ENCODE measurements at regions not wholly inside any gene's neighbourhood (a gene's known extent, or its start where the extent isn't known, plus 50 kb on each side); places are given as distances from the start of the nearest gene placed in this dataset.

DNA sequence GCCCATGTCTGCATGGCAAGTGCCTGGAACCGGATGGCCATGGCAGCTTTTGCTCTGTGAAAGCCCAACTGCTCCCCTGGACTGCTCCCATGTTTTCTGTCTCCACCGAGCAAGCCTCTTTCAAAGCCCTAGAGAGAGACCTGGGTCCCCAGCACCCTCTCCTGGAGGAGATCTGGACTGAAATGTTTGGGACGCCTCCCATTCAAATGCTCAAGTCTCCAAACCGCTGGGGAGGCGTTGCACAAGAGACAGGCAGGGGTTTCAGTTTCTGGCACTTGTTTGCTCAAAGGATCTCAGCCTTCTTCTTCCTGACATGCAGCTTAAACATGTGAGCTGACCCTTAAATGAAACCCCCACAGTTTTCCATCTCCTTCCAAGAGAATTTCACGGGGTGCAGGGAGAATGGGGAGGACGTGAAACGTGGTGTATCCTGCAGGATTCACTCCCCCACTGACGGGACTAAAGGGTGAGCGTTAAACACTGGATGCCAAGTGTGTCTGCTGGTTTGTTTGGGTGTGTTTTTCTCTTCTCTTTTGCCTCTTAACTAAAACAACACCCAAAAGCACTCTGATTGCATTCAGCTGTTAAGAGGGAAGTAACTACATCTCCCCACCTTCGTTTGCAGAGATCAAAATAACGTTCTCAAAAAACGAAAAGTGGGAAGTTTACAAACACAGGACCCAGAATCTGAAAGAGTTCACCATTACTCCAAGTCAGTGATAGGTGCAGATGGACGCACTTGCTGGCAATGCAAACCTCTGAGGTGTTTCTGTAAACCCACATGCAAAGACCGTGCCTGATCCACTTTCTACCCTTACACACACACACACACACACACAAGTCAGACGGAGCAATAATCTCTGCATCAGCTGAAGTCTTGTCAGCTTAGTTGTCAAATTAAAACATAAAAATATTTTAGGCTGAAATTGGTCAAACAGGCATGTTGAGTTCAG, 256.9 kb downstream of the C16orf95 start:
- DNase-seq: no peak

DNA sequence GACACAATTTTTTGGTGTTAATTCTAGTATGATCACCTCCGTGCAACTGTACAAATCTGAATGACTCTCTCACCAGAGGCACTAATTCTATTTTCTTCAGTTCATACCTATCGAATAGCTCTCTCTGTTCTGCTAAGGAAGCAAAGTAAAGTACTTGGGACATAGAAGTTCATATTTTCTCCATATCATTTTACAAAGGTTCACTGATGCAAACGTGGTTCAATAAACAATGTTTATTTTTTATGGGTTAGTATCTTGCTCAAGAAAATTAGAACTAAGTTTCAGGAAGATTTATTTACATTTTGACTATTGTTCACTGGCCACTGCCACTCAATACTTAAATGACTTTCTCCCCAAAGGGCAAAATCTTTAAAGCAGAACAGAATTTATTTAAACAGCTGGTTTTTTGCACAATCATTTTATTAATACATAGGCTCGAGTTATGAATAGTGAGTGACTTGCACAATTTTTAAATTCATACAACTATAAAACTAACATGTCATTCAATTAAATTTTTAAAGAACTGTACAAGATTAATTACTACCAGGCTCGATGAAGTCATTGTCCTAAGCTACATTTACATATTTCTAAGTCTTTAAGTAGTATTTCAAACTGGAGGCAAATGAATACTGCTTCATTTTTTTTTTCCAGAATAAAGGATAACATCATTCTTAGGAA, 255.8 kb downstream of the C16orf95 start:
- no peak for DNase-seq

DNA sequence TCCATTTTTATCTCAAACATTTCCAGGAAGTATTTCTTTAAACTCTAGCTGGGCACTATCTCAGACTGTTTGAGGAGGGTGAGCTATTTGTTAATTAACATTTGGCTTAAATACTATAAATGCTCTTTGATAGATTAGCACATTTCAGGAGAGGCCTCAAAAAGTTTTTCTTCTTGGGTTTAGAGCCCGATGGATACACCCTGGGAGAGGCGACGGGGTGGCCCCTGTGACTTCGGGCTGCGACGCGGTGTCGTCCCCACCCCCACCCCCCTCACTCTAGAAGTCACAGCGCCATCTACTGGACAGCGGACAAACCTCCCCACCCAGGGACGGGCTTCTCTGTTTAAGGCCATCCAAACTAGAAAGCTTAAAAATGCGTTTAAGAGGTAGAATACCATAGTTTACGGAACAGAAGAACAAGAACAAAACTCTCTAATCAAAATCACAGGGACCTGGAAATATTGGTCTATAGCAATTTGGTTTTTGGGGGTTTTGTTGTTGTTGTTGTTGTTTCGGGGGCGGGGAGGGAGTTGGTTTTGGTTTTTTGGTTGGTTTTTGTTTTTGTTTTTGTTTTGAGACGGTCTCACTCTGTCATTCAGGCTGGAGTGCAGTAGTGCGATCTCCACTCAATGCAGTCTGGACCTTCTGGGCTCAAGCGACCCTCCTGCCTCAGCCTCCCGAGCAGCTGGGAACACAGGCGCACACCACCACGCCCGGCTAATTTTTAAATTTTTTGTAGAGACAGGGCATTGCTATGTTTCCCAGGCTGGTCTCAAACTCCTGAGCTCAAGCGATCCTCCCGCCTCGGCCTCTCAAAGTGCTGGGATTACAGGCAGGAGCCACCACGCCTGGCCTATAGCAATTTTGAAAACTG, 254.4 kb downstream of the C16orf95 start:
- peak in 1 of 2 experiments; percentile 64 for DNase-seq

DNA sequence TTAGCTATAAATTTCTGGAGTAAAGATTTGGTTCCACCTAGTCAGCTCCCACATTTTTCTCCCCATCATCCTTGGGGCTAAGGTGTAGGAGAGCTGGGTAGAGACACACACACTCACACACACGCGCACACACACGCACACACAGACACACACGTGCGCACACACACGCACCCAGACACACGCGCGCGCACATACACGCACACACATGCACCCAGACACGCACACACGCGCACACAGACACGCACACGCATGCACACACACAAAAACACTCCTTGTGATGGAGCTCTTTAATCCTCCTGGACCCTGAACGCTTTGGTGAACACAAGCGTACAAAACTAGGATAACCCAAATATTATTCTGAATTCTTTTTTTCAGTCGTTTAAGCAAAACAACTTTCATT, 253.6 kb downstream of the C16orf95 start:
- DNase-seq: no peak

DNA sequence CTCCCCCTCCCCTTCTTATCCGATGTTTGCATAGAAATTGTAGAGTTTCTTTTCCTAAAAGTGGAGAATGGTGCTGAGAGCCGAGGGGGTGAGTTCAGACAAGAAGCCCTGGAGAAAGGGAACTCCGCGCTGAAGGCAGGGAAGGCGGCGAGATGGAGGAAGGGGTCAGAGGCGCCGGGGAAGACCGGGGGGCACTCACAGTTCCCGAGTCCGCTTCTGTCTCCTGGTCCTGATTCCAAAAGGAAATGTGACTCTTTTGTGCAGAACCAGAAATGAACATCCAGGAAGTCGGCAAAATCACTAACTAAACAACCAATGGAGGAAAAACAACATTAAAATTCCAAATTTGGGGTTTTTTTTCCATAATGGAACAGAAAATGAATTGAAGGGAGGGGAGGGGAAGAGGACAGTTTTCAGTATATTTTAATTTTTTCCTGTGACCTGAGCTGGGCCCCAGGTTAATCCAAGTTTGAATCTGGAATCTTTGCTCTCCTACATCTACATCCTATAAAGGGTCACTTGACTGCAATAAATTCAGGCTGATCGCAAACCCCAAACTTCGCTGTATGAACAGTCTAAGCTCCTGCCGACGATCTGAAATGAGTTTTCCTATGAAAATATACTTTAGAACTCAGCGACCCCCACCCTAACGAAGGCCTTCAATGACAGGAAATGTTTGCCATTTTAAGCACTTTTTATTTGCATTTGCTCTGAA, 252.3 kb downstream of the C16orf95 start:
- no peak for DNase-seq

DNA sequence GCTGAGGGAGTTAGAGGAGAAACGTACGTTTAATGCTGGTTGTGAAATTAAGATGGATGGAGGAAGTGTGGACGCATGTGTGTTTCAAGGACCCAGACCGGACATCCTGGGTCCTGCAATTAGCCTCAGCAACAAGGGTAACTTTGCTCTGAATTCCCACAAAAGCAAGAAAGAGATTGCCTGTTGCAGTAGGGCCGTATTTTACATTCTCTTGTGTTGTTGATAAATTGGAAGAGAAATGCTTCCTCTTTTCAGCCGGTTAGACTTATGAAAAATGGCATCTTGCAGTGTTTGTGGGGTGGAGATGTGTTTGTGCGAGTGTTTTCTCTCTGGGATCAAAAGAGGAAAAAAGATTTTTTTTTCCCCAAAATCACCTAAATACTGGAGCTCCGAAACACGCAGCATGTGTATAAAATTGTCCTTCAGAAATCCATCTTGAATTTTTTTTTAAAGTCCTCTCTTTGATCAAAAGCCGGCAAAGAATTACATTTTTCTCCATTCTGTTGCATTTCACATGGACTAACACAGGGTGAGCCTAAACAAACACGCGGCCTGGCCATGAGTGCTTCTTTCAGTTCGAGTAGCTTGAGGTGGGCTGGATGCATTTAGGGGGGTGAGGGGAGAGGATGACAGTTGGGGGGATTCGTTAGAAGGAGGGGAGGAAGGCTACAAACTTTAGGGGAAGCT, 251.6 kb downstream of the C16orf95 start:
- no peak for DNase-seq

DNA sequence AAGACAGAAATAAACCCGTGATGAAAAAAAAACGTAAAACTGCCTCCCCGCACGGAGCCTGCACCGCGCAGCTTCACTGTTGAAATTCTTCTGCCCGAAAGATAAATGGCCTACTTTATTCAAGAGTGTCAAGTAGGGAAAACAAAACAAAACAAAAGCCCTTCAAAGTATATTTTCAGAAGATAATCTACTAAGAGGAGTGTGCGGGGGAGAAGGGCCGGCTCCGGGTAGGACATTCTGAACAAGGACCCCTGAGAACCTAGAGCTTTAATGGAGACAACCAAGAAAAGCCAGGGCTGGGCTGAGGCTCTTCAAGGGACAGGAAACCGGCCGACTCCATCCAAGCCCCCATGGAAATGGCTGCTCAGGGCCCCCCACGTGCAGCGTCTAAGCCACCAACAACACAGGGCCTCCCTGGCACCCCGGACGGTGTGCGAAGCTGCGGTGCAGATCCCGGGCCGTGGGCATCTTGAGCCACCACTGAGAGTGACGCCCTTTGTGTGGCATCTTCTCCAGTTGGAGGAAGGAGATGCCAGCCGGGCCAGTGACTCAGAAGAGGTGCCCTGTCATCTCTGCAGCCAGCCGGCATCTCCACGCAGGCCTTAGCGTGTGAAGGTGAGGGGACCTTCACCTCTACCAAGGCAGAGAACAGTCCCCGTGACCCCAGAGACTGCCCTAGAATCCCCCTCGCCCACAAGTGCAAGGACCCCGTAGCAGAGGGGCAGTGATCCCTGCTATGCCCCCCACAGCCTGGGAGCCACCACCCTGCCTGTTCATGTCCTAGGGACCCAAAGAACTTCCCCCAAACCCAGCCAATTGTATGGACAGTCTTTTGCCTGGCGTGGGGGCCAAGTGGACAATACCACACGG, 250.8 kb downstream of the C16orf95 start:
- DNase-seq: no peak

DNA sequence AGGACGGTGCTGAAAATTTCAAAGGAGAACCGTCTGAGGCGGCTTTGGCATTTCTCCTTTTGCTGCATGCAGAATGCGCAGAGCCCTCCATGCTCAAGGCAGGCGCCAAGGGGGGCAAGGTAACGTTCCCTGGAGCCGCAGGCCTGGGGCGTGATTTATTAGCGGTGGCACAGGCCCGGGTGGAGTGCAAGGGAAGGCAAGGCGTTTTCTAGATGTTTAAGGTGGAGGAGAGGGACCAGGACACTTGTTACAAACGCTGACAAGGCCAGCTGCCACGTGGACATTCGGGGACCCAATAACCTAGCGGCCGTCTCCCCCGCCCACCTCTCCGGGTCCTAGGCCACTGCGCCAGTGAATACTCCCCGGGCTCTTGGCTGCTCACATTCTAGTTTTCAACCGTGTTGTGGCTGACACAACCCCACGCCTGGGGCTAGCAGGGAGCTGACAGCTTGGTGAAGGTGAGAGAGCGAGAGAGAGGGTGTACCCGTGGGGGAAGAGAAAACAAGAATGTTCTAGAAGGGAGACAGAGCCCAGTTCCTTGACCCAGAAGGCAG, 250.1 kb downstream of the C16orf95 start:
- no peak for DNase-seq

DNA sequence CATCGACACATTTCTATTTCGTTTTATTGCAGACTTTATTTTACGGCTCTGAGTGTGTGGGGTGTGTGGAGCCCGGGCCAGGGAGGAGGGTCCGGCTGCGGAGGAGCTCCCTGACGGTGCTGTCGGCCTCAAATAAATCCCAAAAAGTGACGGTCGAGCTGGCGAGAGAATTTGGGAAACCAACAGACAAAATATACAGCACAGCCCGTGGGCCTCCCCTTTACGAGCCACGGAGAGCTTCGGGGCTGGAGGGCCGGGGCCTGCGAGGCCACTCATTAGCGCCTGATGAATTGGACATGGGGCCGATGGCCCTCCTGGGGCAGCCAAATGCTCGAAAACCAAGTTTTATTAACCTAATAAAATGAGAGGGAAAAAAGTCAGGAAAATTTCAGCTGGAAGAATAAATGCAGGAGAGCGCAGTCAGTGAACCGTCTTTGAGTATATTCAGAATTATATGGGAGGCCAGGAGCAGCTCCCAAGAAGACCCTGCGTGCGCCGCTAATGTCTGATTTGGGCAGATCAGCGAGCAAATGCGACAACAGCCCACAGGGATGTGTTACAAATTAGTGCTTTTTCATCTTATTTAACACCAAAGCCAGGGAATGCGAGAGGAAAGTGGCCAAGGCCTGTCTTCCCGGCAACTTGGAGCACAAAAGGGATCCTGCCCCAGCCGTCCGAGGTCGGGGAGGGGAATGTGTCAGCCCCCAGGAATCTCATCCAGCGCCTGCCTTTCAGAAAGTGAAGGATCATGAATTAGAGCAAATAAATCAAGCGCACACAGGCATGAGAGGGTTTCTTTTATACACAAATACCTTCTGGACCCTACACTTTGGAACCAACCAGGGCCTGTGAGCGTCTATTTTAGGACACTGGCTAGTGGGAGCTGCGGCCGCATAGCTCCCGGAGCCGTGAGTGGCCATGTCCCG, 249.1 kb downstream of the C16orf95 start:
- DNase-seq: no peak

DNA sequence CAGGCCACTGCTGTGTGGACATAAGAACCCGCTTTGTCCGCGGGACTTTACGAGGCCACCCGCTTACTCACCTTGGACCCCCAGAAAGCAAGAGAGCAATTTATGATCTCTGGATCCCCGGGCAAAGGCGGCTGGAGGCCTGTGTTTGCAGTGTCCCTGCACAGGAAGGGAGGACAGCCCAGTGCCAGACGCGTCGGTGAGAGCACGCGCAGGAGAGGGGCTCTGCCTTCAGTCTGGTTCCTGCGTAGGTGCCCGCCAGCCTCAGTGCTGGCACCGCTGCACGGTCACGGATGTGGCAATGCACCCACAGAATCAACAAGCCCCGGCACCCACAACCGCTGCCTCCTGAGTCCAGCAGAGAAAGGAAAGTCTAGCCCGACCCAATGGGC, 248.4 kb downstream of the C16orf95 start:
- no peak for DNase-seq

DNA sequence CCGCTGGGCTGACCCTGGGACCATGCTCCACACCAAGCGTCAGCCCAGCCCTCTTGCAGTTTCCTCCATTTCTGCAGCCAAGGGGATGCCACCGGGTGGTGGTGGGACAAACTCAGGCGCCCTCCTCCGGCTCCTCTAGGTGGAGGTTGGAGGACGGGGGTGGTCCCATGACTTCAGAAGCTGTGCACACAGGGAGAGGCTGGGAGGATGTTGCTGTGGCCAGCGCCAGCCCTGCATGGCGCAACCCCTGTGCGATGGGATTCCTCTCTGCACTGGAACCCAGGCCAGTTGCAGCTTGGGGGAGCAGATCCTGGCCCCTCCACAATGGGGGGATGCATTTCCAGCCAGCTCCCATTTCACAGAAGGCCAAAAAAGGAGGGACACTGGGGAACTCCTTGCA, 246.5 kb downstream of the C16orf95 start:
- DNase-seq: no peak

DNA sequence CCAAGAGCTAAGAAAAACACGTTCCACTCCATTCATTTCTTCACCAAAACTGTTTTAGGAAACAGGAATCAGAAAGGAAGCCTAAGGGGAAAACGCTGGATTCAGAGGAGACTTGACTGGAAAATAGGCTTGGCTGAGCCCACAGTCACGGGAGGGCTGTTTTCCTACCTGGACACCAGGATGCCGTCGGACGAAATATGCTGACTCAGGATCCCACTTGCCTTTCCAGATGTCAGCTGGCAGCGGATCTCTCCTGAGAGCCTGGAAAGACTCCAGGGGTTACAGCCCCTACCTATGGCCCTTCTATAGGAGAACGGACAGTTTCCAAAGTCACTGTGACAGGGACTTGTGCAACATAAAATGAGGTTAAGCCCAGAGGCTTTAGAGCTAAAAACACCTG, 245.1 kb downstream of the C16orf95 start:
- DNase-seq: no peak

DNA sequence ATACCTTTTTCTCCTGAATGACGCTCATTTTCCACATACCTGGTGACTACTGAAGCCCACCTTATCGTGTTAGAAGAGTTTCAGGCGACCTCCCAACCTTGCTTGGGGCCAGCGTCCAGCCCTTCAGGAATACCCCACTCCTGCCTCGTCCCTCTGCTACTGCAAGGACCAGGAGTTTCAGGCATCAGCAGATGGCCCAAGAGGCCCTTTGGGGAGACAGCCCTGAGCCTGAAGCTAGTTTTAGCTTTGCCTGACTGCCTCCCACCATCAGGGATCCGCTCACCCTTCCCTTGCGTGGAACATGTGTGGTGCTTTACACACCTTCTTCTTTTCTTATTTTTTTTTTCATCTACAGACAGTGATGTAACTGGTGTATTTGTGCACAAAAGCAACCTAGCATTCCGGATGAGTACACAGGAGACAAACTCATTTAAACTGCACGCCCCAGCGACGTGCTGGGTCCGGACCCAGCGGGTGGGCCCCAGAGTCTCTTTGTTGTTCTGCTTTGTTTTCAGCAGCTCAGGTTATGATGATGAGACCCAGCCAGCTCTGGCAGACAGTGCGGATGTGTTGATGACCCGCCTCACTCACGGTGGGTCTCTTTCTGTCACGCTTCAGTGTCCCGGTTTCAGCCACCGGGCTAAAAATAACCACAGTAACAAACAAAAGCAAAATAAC, 242.4 kb downstream of the C16orf95 start:
- DNase-seq: no peak

DNA sequence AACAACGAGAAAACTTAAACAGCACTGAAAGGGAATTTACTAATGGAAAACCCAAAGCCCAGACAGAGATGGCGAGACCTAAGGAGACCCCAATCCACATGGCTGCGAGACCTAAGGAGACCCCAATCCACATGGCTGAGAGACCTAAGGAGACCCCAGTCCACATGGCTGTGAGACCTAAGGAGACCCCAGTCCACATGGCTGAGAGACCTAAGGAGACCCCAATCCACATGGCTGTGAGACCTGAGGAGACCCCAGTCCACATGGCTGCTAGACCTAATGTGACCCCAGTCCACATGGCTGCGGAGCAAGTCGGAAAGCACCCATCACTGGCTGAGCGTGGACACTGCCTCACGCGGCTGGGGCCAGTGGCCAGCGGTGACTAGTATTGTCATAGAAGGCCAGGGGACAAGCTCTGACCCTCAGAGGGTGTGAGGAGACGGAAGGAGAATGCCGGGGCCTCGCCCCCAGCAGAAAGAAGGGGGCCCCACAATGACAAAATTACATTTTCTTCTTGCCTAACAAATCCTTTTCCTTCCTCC, 241.8 kb downstream of the C16orf95 start:
- DNase-seq: no peak

DNA sequence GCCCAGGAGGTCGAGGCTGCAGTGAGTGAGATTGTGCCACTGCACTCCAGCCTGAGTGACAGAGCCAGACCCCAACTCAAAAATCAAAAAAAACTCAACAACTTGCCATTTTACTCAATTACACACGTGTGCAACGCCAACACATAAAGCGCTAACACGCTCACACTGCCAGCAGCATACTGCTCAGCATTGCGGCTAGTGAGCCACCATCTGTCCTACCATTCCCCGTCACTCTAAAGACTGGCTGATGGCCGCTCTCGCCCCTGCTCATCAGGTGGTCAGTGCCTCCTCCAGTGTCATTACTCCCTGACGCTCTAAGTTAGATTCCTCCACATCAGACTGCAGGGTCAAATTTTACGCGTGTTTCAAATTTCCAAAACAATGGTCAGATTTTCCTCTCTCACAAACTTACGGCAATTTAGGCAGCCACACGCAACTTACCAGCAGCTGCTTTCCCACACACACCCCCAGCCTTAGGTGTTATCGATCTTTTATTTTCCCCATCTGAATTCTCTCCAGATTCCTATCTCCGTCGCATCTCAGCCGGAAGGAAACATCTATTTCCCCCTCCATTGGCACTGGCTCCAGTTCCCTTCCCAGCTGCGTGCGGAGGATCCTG, 240.8 kb downstream of the C16orf95 start:
- no peak for DNase-seq

DNA sequence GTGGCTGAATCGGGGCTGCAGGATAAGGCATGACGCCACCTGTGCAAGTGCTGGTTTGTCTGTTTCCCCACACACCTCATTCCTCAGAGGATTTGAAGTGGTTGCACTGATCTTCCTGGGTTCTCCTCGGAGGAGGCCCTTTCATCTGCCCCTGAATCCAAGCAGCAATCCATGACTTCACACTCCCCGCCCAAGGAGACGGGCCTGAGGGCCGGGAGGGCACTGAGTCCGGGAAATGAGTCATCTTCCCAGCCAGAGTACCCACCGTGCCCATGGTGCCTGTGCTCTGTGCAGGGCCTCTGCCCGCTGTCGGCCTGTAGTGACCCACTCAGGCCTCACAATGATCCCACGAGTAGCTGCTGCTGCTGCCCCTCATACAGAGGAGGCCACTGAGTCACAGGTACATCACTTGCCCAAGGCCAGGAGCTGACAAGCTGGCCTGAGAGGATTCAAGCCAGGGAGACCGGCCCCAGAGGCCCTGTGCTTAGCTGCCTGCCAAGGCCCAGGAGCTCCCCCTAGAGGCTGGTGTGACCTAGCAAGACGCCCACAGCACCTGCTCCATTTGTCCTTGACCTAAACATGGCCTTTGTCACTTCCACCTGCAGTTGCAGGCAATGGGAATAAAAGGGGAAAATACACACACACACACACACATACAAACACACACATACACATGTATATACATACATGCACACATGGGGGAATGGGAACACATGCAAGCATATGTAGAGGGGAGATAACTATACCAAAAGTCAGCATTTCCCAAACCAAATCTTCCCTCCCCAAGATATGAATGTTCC, 240.0 kb downstream of the C16orf95 start:
- DNase-seq: peak in 1 of 2 experiments; percentile 47

DNA sequence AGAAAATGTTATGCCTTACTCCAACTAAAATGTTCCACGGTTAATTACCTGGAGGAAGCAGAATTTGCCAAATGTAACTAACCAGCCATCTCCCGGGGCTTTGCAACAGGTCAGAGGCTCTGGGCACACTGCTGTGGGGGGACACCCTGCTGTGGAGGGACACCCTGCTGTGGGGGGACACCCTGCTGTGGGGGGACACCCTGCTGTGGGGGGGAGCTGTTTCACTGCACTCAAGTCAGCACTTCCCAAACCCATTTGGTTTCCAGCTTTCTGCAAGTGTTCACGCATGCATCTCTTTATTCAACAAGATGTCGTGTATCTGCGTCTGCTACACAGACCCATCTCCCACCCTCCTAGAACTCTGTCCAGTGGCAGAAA, 239.5 kb downstream of the C16orf95 start:
- no peak for DNase-seq
